Esophagus squamous epithelium (tissue), 4 donors: ENCODE measurements at regions not wholly inside any gene's neighbourhood (a gene's known extent, or its start where the extent isn't known, plus 50 kb on each side); places are given as distances from the start of the nearest gene placed in this dataset.

ENCODE experiments used
- POLR2A ChIP-seq, 4 donors: fragments of 450-650 bp; IDR thresholded peaks; one replicate each; pipeline ENCODE4 v1.6.1; 2017; ENCODE audit warnings: antibody characterized with exemption in 4 of 4, mild to moderate bottlenecking in 4 of 4, moderate library complexity in 3 of 4
- TF ChIP-seq, protein P1 (sequence below), 6 experiments: fragments of 450-650 bp in 4 of 6; fragments of 200-600 bp in 2 of 6; sonication (generic) in 2 of 6; IDR thresholded peaks; one replicate each; pipeline ENCODE4 v1.5.1; 2016 to 2019; ENCODE audit warnings: antibody characterized with exemption in 6 of 6, mild to moderate bottlenecking in 4 of 6, moderate library complexity in 4 of 6

DNA sequence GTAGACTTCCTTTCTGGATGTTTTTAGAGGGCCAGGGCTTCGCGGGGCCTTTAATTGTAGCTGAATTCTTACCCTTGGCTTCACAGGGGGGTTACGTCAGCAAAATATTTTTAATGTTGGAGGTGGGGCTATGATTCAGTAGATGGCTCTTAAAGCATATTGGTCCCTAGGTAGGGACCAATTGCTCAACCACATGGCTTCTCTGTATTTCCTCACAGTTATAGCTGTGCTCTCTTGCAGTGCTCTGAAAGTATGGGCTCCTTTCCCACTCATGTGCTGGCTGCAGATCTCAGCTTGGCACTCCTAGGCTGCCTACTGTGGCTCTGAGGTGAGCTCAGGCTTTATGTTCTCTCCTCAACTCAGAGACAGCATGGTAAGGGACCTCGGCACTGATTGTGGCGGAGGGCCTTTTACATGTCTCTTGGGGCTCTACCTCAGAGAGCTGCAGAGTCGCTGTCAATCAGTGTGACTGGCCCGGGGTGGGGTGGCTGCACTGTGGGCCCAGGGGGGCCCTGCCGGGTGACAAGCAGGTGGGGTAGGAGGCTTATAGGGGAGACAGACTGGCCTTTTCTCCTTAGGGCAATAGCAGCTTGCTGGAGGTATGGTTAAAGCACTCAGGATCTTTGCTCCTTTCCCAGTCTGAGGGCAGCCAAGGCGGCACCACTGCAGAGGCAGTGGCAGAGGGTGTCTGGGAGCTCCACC, 318.0 kb downstream of the DOK5 start:
- TF ChIP-seq, protein P1, sequence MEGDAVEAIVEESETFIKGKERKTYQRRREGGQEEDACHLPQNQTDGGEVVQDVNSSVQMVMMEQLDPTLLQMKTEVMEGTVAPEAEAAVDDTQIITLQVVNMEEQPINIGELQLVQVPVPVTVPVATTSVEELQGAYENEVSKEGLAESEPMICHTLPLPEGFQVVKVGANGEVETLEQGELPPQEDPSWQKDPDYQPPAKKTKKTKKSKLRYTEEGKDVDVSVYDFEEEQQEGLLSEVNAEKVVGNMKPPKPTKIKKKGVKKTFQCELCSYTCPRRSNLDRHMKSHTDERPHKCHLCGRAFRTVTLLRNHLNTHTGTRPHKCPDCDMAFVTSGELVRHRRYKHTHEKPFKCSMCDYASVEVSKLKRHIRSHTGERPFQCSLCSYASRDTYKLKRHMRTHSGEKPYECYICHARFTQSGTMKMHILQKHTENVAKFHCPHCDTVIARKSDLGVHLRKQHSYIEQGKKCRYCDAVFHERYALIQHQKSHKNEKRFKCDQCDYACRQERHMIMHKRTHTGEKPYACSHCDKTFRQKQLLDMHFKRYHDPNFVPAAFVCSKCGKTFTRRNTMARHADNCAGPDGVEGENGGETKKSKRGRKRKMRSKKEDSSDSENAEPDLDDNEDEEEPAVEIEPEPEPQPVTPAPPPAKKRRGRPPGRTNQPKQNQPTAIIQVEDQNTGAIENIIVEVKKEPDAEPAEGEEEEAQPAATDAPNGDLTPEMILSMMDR (IDR thresholded peaks at IDR 0.05): no peak
- no peak for TF ChIP-seq POLR2A (IDR thresholded peaks at IDR 0.05)
